ENCODE measurements at regions not wholly inside any gene's neighbourhood (a gene's known extent, or its start where the extent isn't known, plus 50 kb on each side); places are given as distances from the start of the nearest gene placed in this dataset.

DNA sequence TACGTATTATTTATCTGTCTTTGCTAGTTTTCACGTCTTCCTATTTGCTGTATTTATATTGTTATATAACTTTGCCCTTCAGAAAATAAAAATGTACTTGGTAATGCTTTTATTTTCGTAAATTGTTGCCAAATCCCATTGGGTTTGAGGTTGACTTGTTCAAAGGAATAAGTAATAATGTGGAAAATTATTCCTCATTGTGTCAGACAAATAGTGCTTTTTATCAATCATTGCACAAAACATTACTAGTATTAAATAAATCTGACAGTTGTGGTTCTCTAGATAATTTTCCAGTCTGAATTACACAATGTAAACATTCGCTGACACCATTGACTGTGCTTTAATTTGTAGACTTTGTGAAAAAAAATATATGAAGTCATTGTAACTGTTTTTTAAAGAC is 798.3 kb upstream of the TMEFF2 start:
- TF ChIP-seq RCOR1 (conservative IDR thresholded peaks at IDR 0.05; ENCODE audit: low read depth, low read length) (no peak), CBX3 (IDR thresholded peaks at IDR 0.05; ENCODE audit: borderline replicate concordance, low read depth) (no peak), EZH2 (IDR thresholded peaks at IDR 0.05; ENCODE audit: borderline replicate concordance, control insufficient read depth, low read depth, low read length) (no peak), LARP7 (IDR thresholded peaks at IDR 0.05) (no peak)
- TF ChIP-seq, protein P1, sequence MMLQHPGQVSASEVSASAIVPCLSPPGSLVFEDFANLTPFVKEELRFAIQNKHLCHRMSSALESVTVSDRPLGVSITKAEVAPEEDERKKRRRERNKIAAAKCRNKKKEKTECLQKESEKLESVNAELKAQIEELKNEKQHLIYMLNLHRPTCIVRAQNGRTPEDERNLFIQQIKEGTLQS (IDR thresholded peaks at IDR 0.05; ENCODE audit: borderline replicate concordance, extremely low read depth, low read depth, low read length) = no peak

All from GM12878 (cell line).